HUDEP-2 (cell line): ENCODE measurements at regions not wholly inside any gene's neighbourhood (a gene's known extent, or its start where the extent isn't known, plus 50 kb on each side); places are given as distances from the start of the nearest gene placed in this dataset.
"Not testable (repeated sequence)": the region's sequence is repeated elsewhere in the genome, so short reads cannot be mapped to it uniquely, and the experiment has no call there.

ENCODE experiments used
- DNase-seq, 76 experiments: peaks; one replicate each; lab custom pipeline; 2025; ENCODE audit not compliant: unreplicated experiment in 76 of 76; lab: John Stamatoyannopoulos, UW

DNA sequence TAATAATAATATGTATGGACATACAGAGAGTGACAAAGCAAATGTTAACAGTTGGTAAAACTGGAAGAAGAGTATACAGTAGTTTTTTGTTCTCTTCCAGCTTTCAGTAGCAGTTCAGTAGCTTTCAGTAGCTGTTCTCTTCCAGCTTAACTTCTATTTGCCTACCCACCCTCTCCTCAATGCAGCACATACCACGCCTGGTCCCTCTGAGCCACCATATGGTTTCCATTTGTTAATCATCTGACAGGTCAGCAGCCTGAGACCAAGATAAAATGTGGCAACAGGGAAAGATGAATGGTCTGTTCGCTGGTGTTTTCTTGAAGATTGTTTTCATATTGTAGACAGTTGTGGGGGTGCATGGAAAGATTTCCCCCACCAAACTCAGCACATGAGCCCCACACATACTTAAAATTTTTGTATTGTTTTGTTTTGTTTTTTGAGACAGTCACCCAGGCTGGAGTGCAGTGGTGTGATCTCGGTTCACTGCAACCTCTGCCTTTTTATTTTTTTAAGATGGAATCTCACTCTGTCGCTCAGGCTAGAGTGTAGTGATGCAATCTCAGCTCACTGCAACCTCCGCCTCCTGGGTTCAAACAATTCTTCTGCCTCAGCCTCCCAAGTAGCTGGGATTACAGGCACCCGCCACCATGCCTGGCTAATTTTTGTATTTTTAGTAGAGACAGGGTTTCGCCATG lies 56.8 kb downstream of the ATP6V0E2 start:
- not testable (repeated sequence) for DNase-seq

DNA sequence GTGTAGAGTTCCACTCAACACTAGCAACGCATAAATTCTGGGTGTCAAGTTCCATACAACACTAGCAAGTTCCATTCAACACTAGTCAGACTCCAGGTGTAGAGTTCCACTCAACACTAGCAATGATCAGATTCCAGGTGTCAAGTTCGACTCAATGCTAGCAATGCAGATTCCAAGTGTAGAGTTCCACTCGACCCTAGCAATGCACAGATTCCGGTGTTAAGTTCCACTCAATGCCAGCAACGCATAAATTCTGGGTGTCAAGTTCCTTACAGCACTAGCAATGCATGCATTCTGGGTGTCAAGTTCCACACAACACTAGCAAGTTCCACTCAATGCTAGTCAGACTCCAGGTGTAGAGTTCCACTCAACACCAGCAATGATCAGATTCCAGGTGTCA lies 60.0 kb downstream of the ATP6V0E2 start:
- DNase-seq: not testable (repeated sequence)

DNA sequence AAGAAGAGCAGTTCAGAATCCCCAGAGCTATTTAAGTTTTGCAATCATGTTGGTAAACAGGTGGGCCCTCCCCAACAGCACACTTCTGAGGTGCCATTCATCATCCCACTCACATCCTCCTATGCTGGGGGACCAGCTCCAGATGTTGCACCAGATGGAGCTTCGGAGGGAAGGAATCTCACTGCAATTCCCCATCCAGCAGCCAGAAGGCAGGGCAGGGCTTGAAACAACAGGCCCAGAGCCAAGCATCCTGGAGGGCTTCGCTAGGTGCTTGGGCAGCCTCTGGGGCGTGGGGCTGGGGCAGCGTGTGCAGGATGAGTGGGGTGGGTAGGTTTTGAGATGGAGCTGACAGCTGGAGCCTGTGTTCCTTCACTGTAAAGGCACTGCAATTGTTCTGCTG lies 73.6 kb downstream of the ATP6V0E2 start:
- not testable (repeated sequence) for DNase-seq

DNA sequence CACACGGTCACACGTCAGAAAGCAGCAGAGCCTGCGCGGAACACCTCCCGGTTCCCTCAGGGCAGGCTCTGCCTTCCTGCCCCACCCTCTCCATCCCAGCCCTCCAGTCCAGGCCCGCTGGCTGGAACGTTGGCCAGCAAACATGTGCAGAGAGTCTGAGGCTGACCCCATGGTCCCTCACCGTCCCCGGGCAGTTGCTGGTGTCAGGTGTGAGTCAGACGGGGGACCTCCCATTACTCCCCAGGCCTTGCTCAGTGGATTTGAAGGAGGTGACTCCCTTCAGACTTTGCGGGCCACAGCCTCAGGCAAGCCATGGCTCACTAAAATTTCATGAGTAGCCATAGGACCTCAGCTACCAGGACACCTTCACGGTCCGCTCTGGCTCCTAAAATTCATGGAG lies 74.7 kb downstream of the ATP6V0E2 start:
- DNase-seq: not testable (repeated sequence)

DNA sequence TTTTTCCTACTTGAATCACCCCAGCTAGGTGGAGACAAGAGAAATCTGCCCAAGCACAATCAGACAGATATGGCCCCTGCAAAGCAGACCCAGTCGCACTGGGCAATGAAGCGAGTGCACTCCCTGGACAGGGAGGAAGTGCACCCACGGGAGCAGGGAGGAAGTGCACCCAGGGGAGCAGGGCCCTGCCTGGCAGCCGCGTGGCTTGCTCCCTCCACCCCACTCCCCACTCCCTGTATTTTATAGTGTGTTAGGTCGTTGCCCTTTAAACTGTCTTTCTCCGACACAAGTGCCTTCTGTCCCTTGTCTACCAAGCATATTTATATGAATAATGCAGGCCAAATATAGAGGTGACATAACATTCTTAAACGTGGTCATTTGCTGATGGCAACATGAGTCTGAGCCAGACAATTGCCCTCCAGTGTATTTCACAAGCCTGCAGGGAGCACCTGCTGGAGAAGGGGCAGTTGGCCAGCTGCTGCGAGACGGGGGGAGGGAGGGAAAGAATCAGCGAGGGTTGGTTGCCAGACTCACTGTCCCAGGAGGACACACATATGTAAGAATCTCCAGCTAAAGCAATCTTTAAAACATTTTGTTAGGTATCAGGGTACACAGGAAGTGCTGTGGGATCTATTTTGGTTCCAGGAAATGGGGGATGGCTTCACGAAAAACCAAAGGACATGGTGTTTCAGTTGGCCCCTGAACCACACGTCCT lies 76.3 kb downstream of the ATP6V0E2 start:
- not testable (repeated sequence) for DNase-seq

DNA sequence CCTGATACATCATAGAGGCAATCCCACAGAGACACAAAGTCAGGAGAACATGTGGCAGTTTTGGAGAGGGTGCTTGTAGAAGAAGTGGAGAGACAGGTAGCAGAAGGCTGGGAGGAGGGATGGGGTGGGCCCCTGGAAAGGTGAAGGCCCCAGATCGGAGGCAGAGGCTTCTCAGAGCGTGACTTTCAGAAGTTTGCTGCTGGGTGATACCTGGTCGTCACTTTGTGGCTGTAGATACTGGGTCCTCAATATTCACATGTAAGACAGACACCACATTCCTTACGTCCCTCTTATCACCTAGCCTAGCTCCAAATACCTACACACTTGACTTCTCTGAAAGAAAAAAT lies 76.8 kb downstream of the ATP6V0E2 start:
- not testable (repeated sequence) for DNase-seq

DNA sequence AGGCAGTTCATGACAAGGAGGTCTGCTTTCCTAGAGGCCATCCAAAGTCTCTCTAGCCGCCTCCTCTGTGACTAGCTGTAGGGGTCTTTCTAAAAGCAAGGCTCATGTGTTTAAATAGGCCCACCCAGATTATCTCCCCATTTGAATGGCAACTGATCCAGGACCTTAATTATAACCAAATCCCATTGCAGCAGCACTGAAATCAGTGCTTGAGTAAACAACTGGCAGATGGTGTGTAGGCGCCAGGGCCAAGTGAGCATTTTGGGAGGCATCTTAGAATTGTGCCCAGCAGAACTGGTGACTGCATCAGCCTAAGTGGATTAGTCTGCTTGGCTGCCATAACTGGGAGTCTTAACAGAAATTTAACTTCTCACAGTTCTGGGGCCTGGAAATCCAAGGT lies 77.8 kb downstream of the ATP6V0E2 start:
- DNase-seq: not testable (repeated sequence)

DNA sequence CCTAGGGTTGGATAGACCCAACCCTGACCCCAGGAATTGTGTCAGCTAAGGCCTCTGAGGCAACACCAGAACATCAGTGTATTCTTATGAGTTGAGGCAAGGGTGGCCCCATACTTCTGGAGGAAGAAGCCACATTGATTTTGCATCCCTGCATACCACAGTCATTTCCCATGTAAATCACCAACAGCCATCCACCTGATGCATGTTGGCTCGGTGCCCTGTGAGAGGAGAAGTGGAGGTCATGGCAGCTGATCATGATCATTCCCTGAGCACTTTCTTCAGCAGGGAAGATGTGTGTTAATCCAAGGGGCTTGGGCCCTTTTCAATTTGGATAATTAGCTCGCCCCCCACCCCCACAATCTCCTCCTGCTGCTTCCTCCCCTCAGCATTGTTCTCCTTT lies 85.1 kb downstream of the ATP6V0E2 start:
- DNase-seq: not testable (repeated sequence)

DNA sequence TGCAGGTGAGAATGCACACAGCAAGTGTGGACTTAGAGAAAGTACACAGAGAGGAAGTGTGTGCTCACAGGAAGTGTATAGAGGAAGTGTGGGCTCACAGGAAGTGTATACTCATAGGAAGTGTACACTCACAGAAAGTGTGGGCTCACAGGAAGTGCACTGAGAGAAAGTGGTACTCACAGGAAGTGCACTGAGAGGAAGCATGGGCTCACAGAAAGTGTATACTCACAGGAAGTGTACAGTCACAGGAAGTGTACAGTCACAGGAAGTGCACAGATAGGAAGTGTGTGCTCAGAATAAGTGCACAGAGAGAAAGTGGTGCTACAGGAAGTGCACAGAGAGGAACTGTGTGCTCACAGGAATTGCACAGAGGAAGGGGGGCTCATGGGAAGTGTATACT lies 87.1 kb downstream of the ATP6V0E2 start:
- not testable (repeated sequence) for DNase-seq

DNA sequence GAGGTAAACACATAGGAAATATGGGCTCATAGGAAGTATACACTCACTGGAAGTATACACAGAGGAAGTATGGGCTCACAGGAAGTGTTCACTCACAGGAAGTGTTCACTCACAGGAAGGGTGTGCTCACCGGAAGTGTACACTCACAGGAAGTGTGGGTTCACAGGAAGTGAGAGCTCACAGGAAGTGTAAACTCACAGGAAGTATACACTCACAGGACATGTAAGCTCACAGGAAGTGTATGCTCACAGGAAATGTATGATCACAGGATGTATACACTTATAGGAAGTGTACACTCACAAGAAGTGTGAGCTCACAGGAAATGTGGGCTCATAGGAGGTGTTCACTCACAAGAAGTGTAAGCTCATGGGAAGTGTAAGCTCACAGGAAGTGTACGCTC lies 88.1 kb downstream of the ATP6V0E2 start:
- not testable (repeated sequence) for DNase-seq

DNA sequence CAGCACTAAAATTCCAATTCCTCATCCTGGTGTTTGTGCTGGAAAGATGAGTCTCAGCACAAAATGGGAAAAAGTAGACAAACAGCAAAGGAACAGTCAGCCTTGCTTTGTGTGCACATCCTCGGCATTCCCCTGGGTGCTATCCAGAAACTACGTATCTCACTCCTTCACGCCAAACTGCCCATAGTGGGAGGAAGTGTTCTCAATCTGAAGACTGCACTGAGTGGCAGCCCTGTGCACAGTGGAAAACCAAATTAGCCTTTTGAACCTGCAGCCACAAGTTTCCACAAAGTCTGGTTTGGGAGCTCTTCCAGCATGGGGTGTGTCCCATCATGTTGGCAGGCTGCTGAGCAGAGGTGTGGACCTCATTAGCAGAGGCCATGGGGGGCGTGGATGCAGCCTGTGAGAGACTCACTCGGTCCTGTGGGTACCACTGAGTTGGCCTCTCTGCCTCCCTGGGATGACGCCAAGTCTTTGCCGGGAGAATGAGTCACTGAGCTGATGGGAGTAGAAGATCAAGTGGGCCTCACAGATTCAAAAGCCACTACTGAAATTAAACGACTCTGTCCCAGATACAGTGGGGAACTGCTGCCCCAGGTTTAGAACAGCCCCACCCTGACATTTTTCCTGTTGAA lies 89.0 kb downstream of the ATP6V0E2 start:
- DNase-seq: not testable (repeated sequence)

DNA sequence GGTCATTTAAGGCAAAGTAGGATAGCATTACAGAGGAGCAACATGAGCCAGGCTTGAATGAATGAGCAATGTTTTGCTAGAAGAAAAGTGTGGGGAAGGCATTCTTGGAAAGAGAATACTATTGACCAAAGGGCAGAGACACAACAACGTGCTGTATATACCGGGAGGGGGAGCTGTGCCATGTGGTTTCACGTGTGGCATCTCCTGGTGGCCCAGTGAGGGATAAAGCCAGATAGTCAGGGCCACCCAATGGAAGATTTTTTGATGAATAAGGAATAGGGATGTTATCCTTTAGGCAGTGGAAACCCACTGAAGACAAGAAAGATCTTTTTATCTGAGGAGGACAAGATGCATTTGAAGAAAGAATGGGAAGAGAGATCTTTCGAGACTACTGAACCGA lies 90.2 kb downstream of the ATP6V0E2 start:
- DNase-seq: not testable (repeated sequence)

DNA sequence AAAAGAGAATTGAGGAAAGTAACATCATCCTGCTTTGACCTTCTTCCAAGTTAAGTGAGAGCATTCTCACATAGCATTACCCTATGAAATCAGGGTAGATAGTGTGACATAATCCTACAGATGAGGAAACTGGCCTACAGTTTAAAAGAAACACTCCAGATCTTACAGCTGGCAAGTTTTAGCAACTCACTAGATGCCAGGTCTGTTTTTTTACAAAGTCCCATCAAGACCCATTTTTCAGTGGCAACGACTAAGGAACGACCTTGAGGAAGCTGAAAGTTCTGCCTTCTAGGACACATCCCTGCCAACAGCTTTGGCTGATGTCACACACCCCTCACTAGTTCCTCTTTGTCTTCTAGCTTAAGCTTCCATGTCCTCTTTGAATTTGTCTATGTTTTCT lies 92.7 kb downstream of the ATP6V0E2 start:
- not testable (repeated sequence) for DNase-seq

DNA sequence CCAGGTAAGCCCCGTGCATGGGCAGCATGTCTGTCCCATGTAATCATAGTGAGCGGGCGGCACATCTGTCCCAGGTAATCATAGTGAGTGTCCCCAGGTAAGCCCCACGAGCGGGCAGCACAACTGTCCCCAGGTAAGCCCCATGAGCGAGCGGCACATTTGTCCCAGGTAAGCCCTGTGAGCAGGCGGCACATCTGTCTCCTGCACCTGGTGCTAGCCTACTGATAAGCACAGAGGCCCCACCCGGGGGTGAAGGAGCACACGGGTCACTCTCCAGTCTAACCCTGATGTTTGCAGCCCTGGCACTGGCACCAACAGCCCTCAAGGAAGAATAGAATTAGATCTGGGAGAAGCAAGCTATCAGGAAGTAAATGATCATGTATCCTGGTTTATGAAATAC lies 99.2 kb downstream of the ATP6V0E2 start:
- DNase-seq: not testable (repeated sequence)

DNA sequence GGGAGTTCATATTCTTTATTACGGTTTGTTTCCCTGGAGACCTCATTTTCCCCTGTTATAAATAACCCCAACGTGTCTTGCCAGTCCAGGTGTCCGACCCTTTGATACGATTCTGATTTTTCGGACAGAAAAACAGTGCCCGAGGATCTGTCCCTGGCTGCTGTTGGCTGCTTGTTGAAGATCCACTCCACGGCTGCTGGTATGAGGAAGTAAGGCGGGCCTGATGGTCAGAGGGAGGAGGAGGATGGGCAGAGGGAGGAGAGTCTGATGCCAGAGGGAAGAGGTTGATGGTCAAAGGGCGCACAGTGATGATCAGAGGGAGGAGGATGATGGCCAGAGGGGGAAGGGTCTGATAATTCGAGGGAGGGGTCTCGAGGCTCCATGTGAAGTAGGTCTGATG lies 99.9 kb downstream of the ATP6V0E2 start:
- DNase-seq: not testable (repeated sequence)

DNA sequence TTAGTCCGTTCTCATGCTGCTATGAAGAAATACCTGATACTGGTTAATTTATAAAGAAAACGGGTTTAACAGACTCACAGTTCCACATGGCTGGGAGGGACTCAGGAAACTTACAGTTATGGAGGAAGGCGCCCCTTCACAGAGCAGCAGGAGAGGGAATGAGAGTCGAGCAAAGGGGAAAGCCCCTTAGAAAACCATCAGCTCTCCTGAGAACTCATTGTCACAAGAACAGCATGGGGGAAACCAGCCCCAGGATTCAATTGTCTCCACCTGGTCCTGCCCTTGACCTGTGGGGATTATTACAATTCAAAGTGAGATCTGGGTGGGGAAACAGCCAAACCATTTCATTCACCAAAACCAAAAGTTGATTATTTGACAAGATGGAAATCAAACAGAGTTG lies 101.8 kb downstream of the ATP6V0E2 start:
- DNase-seq: not testable (repeated sequence)

DNA sequence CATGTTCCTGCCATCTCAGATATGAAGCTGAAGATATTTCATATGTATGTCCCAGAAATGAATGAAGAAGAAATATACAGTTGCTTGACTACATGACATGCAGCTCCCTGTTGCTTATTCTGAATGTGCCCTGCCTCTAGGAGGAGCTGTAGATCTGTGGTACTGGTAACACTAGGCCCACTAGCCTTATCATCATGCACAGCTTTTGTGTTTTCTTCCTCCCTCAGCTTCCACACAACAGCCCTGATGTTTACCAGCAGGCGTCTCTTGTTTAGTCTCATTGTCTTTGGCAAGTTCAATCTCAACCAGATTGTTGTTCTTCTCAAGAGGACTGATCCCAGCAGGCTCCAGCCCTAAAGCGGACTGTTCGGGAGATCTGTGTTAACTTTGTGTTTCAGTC lies 104.8 kb downstream of the ATP6V0E2 start:
- DNase-seq: not testable (repeated sequence)

DNA sequence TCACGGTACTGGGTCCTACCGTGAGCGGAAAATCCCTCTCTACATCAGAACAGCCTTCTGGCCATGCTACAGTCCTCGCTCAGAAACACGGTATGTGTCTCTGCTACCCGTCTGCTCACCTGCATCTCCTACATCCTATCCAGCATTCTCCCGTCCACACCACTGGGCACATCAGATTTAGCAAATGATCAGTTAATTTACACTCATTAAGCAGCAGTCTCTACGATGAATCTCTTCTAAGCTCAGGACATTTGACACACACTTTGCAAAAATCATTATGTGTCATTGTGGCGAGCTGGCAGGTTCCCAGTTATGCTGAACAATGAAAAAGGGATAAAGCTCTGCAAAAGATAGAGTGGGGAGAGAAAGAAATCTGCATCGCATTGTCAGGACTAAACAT lies 105.2 kb downstream of the ATP6V0E2 start:
- DNase-seq: not testable (repeated sequence)

DNA sequence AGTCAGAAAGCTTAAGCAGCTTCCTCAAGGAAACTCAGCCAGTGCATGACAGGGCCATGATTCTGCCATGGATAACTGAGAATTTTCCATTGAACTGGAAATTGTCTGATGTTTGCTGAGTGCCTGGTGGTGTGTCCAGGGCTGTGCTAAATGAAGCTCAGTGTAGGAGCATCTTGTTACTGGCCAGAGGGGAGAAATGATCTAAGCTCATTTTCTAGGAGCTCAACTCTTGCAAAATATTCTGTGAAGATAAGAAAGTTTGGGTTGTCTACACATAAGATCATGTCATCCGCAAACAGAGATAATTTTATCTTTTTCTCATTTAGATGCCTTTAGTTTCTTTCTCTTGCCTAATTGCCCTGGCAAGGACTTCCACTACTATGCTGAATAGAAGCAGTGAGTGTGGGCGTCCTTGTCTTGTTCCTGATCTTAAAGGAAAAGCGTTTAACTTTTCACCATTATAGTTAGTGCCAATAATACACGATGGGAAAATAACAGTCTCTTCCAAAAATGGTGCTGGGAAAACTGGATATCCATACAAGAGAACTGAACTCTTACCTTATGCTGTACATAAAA lies 108.9 kb downstream of the ATP6V0E2 start:
- DNase-seq: not testable (repeated sequence)

DNA sequence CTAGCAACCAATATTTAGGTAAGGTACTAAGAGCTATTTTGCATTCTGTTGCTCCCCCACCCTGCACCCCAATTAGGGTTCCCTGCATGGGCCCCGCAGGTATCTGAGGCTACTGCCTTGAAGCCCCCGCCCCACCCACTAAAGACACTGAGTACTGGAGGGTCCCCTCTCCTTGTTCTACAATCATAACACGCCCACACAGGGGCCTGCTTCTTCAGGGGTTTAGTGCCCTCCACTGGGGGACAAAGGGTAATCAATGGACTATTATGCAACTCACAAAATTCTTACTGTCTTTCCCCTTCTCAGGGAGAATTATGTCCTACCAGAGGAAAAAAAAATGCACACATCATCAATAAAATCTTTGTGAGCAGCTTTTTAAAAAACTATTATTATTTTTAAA lies 113.1 kb downstream of the ATP6V0E2 start:
- DNase-seq: not testable (repeated sequence)

DNA sequence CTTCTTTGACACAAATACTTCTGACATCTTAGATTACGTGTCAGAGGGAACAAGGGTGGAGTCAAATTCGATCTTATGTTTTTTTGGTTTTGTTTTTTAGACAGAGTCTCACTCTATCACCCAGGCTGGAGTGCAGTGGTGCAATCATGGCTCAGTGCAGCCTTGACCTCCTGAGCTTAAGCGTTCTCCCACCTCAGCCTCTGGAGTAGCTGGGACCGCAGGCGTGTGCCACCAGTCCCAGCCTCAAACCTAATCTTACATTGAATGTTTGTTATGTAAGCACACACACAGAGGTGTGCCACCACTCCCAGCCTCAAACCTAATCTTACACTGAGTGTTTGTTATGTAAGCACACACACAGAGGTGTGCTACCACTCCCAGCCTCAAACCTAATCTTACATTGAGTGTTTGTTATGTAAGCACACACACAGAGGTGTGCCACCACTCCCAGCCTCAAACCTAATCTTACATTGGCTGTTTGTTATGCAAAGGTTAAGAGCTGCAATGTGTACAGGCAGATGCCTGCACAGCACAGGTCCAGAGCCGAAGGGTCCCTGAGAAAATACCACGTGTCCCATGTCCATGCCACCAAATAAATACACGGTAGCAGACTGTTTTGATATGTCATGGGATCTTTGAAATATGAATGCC lies 118.0 kb downstream of the ATP6V0E2 start:
- DNase-seq: not testable (repeated sequence)
